A673 (cell line): ENCODE measurements at regions not wholly inside any gene's neighbourhood (a gene's known extent, or its start where the extent isn't known, plus 50 kb on each side); places are given as distances from the start of the nearest gene placed in this dataset.

Experiments used
- BruUV-seq: library from RNA; stranded (reverse); fragments of 400-500 nt; replicated peaks from 2 replicates; lab custom pipeline; 2021; lab: Mats Ljungman, UMichigan
- CTCF ChIA-PET: fragments of 300-600 bp; sonication (Branson Sonifier 250); formaldehyde crosslinking; loops from one replicate; lab custom pipeline; 2022; ENCODE audit warnings: antibody characterized with exemption; lab: Charles Lee
- POLR2A ChIA-PET: fragments of 300-600 bp; sonication (Branson Sonifier 250); formaldehyde crosslinking; loops from one replicate; lab custom pipeline; 2022; ENCODE audit warnings: antibody characterized with exemption; ENCODE audit not compliant: low non-redundant PET; lab: Charles Lee
- DNase-seq: peaks from one replicate; pipeline ENCODE4 v3.0.0-alpha.2; 2015; ENCODE audit warnings: low spot score
- H3K27ac ChIP-seq: fragments of 200-600 bp; sonication (generic); 2 replicates; pipeline ENCODE4 v1.5.1; 2016; ENCODE audit warnings: mixed run types, low read depth, mild to moderate bottlenecking, mixed read lengths, antibody characterized with exemption, low read length; ENCODE audit not compliant: poor library complexity, severe bottlenecking
- H3K27me3 ChIP-seq: fragments of 200-600 bp; sonication (generic); replicated peaks from 2 replicates; pipeline ENCODE4 v1.6.1; 2017; ENCODE audit warnings: mixed run types, low read depth, mild to moderate bottlenecking, mixed read lengths, antibody characterized with exemption, low read length; ENCODE audit not compliant: insufficient read depth, poor library complexity
- H3K36me3 ChIP-seq: fragments of 200-600 bp; sonication (generic); 2 replicates; pipeline ENCODE4 v1.6.1; 2016; ENCODE audit warnings: mixed run types, mild to moderate bottlenecking, mixed read lengths, antibody characterized with exemption, low read length; ENCODE audit not compliant: insufficient read depth, poor library complexity, severe bottlenecking
- H3K4me1 ChIP-seq: fragments of 200-600 bp; sonication (generic); 2 replicates; pipeline ENCODE4 v1.6.1; 2017; ENCODE audit warnings: mixed run types, mild to moderate bottlenecking, mixed read lengths, antibody characterized with exemption, low read length; ENCODE audit not compliant: insufficient read depth, poor library complexity, severe bottlenecking
- H3K4me3 ChIP-seq: fragments of 200-600 bp; sonication (generic); 2 replicates; pipeline ENCODE4 v1.5.1; 2016; ENCODE audit warnings: low read depth, mixed run types, mild to moderate bottlenecking, mixed read lengths, low read length; ENCODE audit not compliant: poor library complexity, severe bottlenecking
- H3K9me3 ChIP-seq: fragments of 200-600 bp; sonication (generic); 2 replicates; pipeline ENCODE4 v1.6.1; 2016; ENCODE audit warnings: mixed run types, low read depth, mild to moderate bottlenecking, mixed read lengths, antibody characterized with exemption, low read length; ENCODE audit not compliant: poor library complexity, severe bottlenecking
- CTCF ChIP-seq: fragments of 300-800, 200-600 bp; sonication (generic); conservative IDR thresholded peaks from 2 replicates; pipeline ENCODE4 v1.5.1; 2017; ENCODE audit warnings: low read depth, mild to moderate bottlenecking, antibody characterized with exemption, low read length, moderate library complexity, mixed read lengths
- EZH2 ChIP-seq: fragments of 200-600 bp; sonication (generic); IDR thresholded peaks from 2 replicates; pipeline ENCODE4 v1.6.1; 2017; ENCODE audit warnings: borderline replicate concordance, low read depth, mild to moderate bottlenecking, mixed read lengths, antibody characterized with exemption, low read length; ENCODE audit not compliant: poor library complexity, severe bottlenecking
- intact Hi-C: fragments of 100-400 bp; cut with micrococcal nuclease; formaldehyde crosslinking; loops from one replicate; pipeline ENCODE4 v1.10.0; 2022; ENCODE audit not compliant: unreplicated experiment

DNA sequence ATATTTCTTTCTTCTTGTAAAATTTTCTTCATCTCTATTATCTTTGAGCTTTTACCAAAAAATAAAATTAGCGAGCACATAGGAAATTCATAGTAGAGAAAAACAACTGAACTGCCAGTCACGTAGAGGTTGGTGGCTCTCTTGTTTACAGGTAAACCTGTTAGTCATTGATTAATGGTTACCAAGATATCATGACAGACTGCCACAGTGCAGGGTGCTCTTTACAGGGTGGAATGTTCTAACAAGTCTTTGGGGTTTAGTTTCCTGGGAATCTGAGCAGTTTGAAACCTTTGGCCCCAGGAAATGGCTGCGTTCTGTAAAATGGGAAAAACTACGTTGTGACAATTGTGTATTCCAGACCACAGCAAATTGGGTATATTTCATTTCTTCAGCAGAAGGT, 407.3 kb upstream of the ADARB2 start:
- H3K9me3 ChIP-seq: no peaks in the 10 kb centered on the region
- H3K27me3 ChIP-seq: peaks cover 73% of the 10 kb centered on the region
- H3K27ac ChIP-seq: no peak overlapping the region
- BruUV-seq: no TSS peak
- ChIA-PET CTCF (no interaction called here), POLR2A (no interaction called here)
- H3K4me3 ChIP-seq: no peak overlapping the region
- H3K36me3 ChIP-seq: no peaks in the 10 kb centered on the region
- no peak for DNase-seq
- no peak for TF ChIP-seq CTCF
- no peak for TF ChIP-seq EZH2
- intact Hi-C loops: no loop called here
- no peaks in the 10 kb centered on the region for H3K4me1 ChIP-seq

DNA sequence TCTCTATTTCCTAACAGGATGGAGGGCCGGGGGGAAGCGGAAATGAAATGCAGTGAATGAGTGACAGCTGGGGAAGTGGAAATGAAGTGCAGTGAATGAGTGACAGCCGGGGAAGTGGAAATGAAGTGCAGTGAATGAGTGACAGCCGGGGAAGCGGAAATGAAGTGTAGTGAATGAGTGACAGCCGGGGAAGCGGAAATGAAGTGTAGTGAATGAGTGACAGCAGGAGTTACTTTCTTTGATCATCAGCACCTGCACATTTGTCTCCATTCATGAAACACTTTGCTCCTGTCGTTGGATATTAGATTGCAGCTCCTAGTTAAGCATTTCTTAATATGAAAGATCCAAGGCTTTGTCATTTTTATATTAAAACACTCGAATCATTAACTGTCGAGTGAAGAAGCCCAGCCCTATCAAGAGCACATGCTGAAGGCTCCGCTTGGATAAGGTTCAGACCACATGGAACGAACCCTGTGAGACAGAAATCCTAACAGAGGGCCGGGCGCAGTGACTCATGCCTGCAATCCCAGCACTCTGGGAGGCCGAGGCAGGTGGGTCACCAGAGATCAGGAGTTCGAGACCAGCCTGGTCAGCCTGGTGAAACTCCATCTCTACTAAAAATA, 406.0 kb upstream of the ADARB2 start:
- intact Hi-C loops: no loop called here
- no peak overlapping the region for H3K4me3 ChIP-seq
- H3K9me3 ChIP-seq: no peaks in the 10 kb centered on the region
- BruUV-seq: no TSS peak
- ChIA-PET CTCF (no interaction called here), POLR2A (no interaction called here)
- no peaks in the 10 kb centered on the region for H3K36me3 ChIP-seq
- peaks cover 75% of the 10 kb centered on the region for H3K27me3 ChIP-seq
- H3K4me1 ChIP-seq: no peaks in the 10 kb centered on the region
- H3K27ac ChIP-seq: no peak overlapping the region
- no peak for TF ChIP-seq EZH2
- DNase-seq: peak; percentile 3

GRCh38 chr10:2139746-2140145, 402.4 kb upstream of the ADARB2 start:
- Histone ChIP-seq H3K9me3 (no peaks in the 10 kb centered on the region), H3K27me3 (peaks cover 54% of the 10 kb centered on the region), H3K4me1 (no peaks in the 10 kb centered on the region), H3K36me3 (no peaks in the 10 kb centered on the region), H3K4me3 (no peak overlapping the region), H3K27ac (no peak overlapping the region)
- CTCF ChIA-PET: no interaction called here
- POLR2A ChIA-PET: no interaction called here
- intact Hi-C loops: no loop called here
- DNase-seq: no peak
- BruUV-seq: no TSS peak
- TF ChIP-seq EZH2 (no peak), CTCF (no peak)
